Neutrophil (primary cell): ENCODE measurements at regions not wholly inside any gene's neighbourhood (a gene's known extent, or its start where the extent isn't known, plus 50 kb on each side); places are given as distances from the start of the nearest gene placed in this dataset.

Source experiments
- H3K27ac ChIP-seq: fragments of 200-600 bp; sonication (generic); 2 replicates; pipeline ENCODE4 v1.5.1; 2016; ENCODE audit warnings: mild to moderate bottlenecking, moderate library complexity
- H3K27me3 ChIP-seq: fragments of 200-600 bp; sonication (generic); 2 replicates; pipeline ENCODE4 v1.6.0; 2016; ENCODE audit warnings: mild to moderate bottlenecking
- H3K36me3 ChIP-seq: fragments of 200-600 bp; sonication (generic); 2 replicates; pipeline ENCODE4 v1.5.1; 2017
- H3K4me1 ChIP-seq, 2 experiments: fragments of 200-600 bp in 1 of 2; sonication (generic) in 1 of 2; 1 replicate in 1 of 2; 2 replicates in 1 of 2; pipeline versions ENCODE4 v1.5.1 to v1.6.1; 2013 to 2016; ENCODE audit warnings: low read depth in 1 of 2, low read length in 1 of 2, mild to moderate bottlenecking in 1 of 2, moderate library complexity in 1 of 2; ENCODE audit not compliant: control insufficient read depth in 1 of 2, insufficient read depth in 1 of 2
- H3K4me3 ChIP-seq, 2 experiments: fragments of 200-600 bp in 1 of 2; sonication (generic) in 1 of 2; 1 replicate in 1 of 2; 2 replicates in 1 of 2; pipeline ENCODE4 v1.5.1; 2013 to 2016; ENCODE audit warnings: low read depth in 1 of 2, low read length in 1 of 2, mild to moderate bottlenecking in 1 of 2, moderate library complexity in 1 of 2
- H3K9me3 ChIP-seq: fragments of 200-600 bp; sonication (generic); 2 replicates; pipeline ENCODE4 v1.5.1; 2016
- CTCF ChIP-seq: fragments of 200-600 bp; sonication (generic); IDR thresholded peaks from 2 replicates; pipeline ENCODE4 v1.5.1; 2016; ENCODE audit warnings: antibody characterized with exemption

- no peaks in the 10 kb centered on the region for H3K9me3 ChIP-seq
- H3K4me3 ChIP-seq, result no peak overlapping the region
- no peaks in the 10 kb centered on the region for H3K36me3 ChIP-seq
- no peaks in the 10 kb centered on the region for H3K27me3 ChIP-seq
- H3K27ac ChIP-seq, result no peak overlapping the region
- no peak for TF ChIP-seq CTCF
- H3K4me1 ChIP-seq, result no peaks in the 10 kb centered on the region
Measured at GRCh38 chr13:48804821-48805601, 151.3 kb downstream of the CYSLTR2 start.

- no peaks in the 10 kb centered on the region for H3K4me1 ChIP-seq
- no peak overlapping the region for H3K27ac ChIP-seq
- H3K9me3 ChIP-seq, result no peaks in the 10 kb centered on the region
- H3K27me3 ChIP-seq, result no peaks in the 10 kb centered on the region
- no peak for TF ChIP-seq CTCF
- no peaks in the 10 kb centered on the region for H3K36me3 ChIP-seq
- no peak overlapping the region for H3K4me3 ChIP-seq
Measured at GRCh38 chr13:48806522-48806921, 152.8 kb downstream of the CYSLTR2 start.

GRCh38 chr13:48808683-48809082 lies 155.0 kb downstream of the CYSLTR2 start:
- Histone ChIP-seq H3K4me1 (no peaks in the 10 kb centered on the region), H3K36me3 (no peaks in the 10 kb centered on the region), H3K4me3 (no peak overlapping the region), H3K9me3 (no peaks in the 10 kb centered on the region), H3K27me3 (no peaks in the 10 kb centered on the region), H3K27ac (no peak overlapping the region)
- TF ChIP-seq CTCF, result no peak

GRCh38 chr13:48810013-48810412 lies 156.3 kb downstream of the CYSLTR2 start:
- Histone ChIP-seq H3K27me3 (no peaks in the 10 kb centered on the region), H3K4me1 (no peaks in the 10 kb centered on the region), H3K9me3 (no peaks in the 10 kb centered on the region), H3K36me3 (no peaks in the 10 kb centered on the region), H3K4me3 (no peak overlapping the region), H3K27ac (no peak overlapping the region)
- no peak for TF ChIP-seq CTCF

- Histone ChIP-seq H3K27me3 (no peaks in the 10 kb centered on the region), H3K4me3 (no peak overlapping the region), H3K36me3 (no peaks in the 10 kb centered on the region), H3K27ac (no peak overlapping the region), H3K9me3 (no peaks in the 10 kb centered on the region), H3K4me1 (no peaks in the 10 kb centered on the region)
- TF ChIP-seq CTCF, result no peak
Measured at GRCh38 chr13:48813518-48813917, 159.8 kb downstream of the CYSLTR2 start.
